A673 (cell line): ENCODE measurements at regions not wholly inside any gene's neighbourhood (a gene's known extent, or its start where the extent isn't known, plus 50 kb on each side); places are given as distances from the start of the nearest gene placed in this dataset.

Experiments
- BruUV-seq: library from RNA; stranded (reverse); fragments of 400-500 nt; replicated peaks from 2 replicates; lab custom pipeline; 2021; lab: Mats Ljungman, UMichigan
- CTCF ChIA-PET: fragments of 300-600 bp; sonication (Branson Sonifier 250); formaldehyde crosslinking; loops from one replicate; lab custom pipeline; 2022; ENCODE audit warnings: antibody characterized with exemption; lab: Charles Lee
- POLR2A ChIA-PET: fragments of 300-600 bp; sonication (Branson Sonifier 250); formaldehyde crosslinking; loops from one replicate; lab custom pipeline; 2022; ENCODE audit warnings: antibody characterized with exemption; ENCODE audit not compliant: low non-redundant PET; lab: Charles Lee
- DNase-seq: peaks from one replicate; pipeline ENCODE4 v3.0.0-alpha.2; 2015; ENCODE audit warnings: low spot score
- H3K27ac ChIP-seq: fragments of 200-600 bp; sonication (generic); 2 replicates; pipeline ENCODE4 v1.5.1; 2016; ENCODE audit warnings: mixed run types, low read depth, mild to moderate bottlenecking, mixed read lengths, antibody characterized with exemption, low read length; ENCODE audit not compliant: poor library complexity, severe bottlenecking
- H3K27me3 ChIP-seq: fragments of 200-600 bp; sonication (generic); replicated peaks from 2 replicates; pipeline ENCODE4 v1.6.1; 2017; ENCODE audit warnings: mixed run types, low read depth, mild to moderate bottlenecking, mixed read lengths, antibody characterized with exemption, low read length; ENCODE audit not compliant: insufficient read depth, poor library complexity
- H3K36me3 ChIP-seq: fragments of 200-600 bp; sonication (generic); 2 replicates; pipeline ENCODE4 v1.6.1; 2016; ENCODE audit warnings: mixed run types, mild to moderate bottlenecking, mixed read lengths, antibody characterized with exemption, low read length; ENCODE audit not compliant: insufficient read depth, poor library complexity, severe bottlenecking
- H3K4me1 ChIP-seq: fragments of 200-600 bp; sonication (generic); 2 replicates; pipeline ENCODE4 v1.6.1; 2017; ENCODE audit warnings: mixed run types, mild to moderate bottlenecking, mixed read lengths, antibody characterized with exemption, low read length; ENCODE audit not compliant: insufficient read depth, poor library complexity, severe bottlenecking
- H3K4me3 ChIP-seq: fragments of 200-600 bp; sonication (generic); 2 replicates; pipeline ENCODE4 v1.5.1; 2016; ENCODE audit warnings: low read depth, mixed run types, mild to moderate bottlenecking, mixed read lengths, low read length; ENCODE audit not compliant: poor library complexity, severe bottlenecking
- H3K9me3 ChIP-seq: fragments of 200-600 bp; sonication (generic); 2 replicates; pipeline ENCODE4 v1.6.1; 2016; ENCODE audit warnings: mixed run types, low read depth, mild to moderate bottlenecking, mixed read lengths, antibody characterized with exemption, low read length; ENCODE audit not compliant: poor library complexity, severe bottlenecking
- CTCF ChIP-seq: fragments of 300-800, 200-600 bp; sonication (generic); conservative IDR thresholded peaks from 2 replicates; pipeline ENCODE4 v1.5.1; 2017; ENCODE audit warnings: low read depth, mild to moderate bottlenecking, antibody characterized with exemption, low read length, moderate library complexity, mixed read lengths
- EZH2 ChIP-seq: fragments of 200-600 bp; sonication (generic); IDR thresholded peaks from 2 replicates; pipeline ENCODE4 v1.6.1; 2017; ENCODE audit warnings: borderline replicate concordance, low read depth, mild to moderate bottlenecking, mixed read lengths, antibody characterized with exemption, low read length; ENCODE audit not compliant: poor library complexity, severe bottlenecking
- intact Hi-C: fragments of 100-400 bp; cut with micrococcal nuclease; formaldehyde crosslinking; loops from one replicate; pipeline ENCODE4 v1.10.0; 2022; ENCODE audit not compliant: unreplicated experiment

- Histone ChIP-seq H3K4me3 (no peak overlapping the region), H3K27ac (no peak overlapping the region), H3K4me1 (no peaks in the 10 kb centered on the region), H3K27me3 (no peaks in the 10 kb centered on the region), H3K36me3 (no peaks in the 10 kb centered on the region), H3K9me3 (no peaks in the 10 kb centered on the region)
- TF ChIP-seq EZH2 (no peak), CTCF (no peak)
- POLR2A ChIA-PET, result no interaction called here
- intact Hi-C loops, result no loop called here
- BruUV-seq, result no TSS peak
- CTCF ChIA-PET, result no interaction called here
- no peak for DNase-seq
These were observed 1066.9 kb downstream of the TSN start for GRCh38 chr2:122822319-122822718.

- TF ChIP-seq CTCF (no peak), EZH2 (no peak)
- no peaks in the 10 kb centered on the region for H3K27me3 ChIP-seq
- H3K4me1 ChIP-seq, result no peaks in the 10 kb centered on the region
- no peak overlapping the region for H3K27ac ChIP-seq
- no peak for DNase-seq
- intact Hi-C loops, result no loop called here
- BruUV-seq, result no TSS peak
- no peak overlapping the region for H3K4me3 ChIP-seq
- POLR2A ChIA-PET, result no interaction called here
- H3K36me3 ChIP-seq, result no peaks in the 10 kb centered on the region
- CTCF ChIA-PET, result no interaction called here
- peaks cover 3% of the 10 kb centered on the region for H3K9me3 ChIP-seq
These were observed 1074.7 kb downstream of the TSN start for GRCh38 chr2:122830157-122830556.

GRCh38 chr2:122831649-122832048 is 1076.2 kb downstream of the TSN start:
- TF ChIP-seq EZH2 (no peak), CTCF (no peak)
- no peak for DNase-seq
- Histone ChIP-seq H3K27ac (no peak overlapping the region), H3K36me3 (no peaks in the 10 kb centered on the region), H3K4me1 (no peaks in the 10 kb centered on the region), H3K27me3 (no peaks in the 10 kb centered on the region), H3K9me3 (peaks cover 3% of the 10 kb centered on the region), H3K4me3 (no peak overlapping the region)
- ChIA-PET POLR2A (no interaction called here), CTCF (no interaction called here)
- intact Hi-C loops, result no loop called here
- no TSS peak for BruUV-seq
